Neural progenitor cell (in vitro differentiated cells): ENCODE measurements at regions not wholly inside any gene's neighbourhood (a gene's known extent, or its start where the extent isn't known, plus 50 kb on each side); places are given as distances from the start of the nearest gene placed in this dataset.
A peak's percentile ranks its signal among the peaks of the same experiment; 100 is the strongest.

ENCODE experiments used
- DNase-seq: peaks from one replicate; pipeline ENCODE4 v3.0.0-alpha.2; 2016; ENCODE audit warnings: low spot score
- H2AFZ ChIP-seq: fragments of 200-600 bp; sonication (generic); replicated peaks from 2 replicates; pipeline ENCODE4 v1.6.1; 2016; ENCODE audit warnings: antibody characterized with exemption
- H3F3A ChIP-seq: fragments of 200-600 bp; sonication (generic); 2 replicates; pipeline ENCODE4 v1.6.1; 2016; ENCODE audit warnings: antibody characterized with exemption, low read depth
- H3K27ac ChIP-seq: fragments of 200-600 bp; sonication (generic); 2 replicates; pipeline ENCODE4 v1.5.1; 2016; ENCODE audit warnings: mild to moderate bottlenecking
- H3K27me3 ChIP-seq: fragments of 200-600 bp; sonication (generic); 2 replicates; pipeline ENCODE4 v1.6.1; 2016; ENCODE audit warnings: mild to moderate bottlenecking, moderate library complexity
- H3K36me3 ChIP-seq: fragments of 200-600 bp; sonication (generic); 2 replicates; pipeline ENCODE4 v1.5.1; 2016
- H3K4me1 ChIP-seq: fragments of 200-600 bp; sonication (generic); 2 replicates; pipeline ENCODE4 v1.6.1; 2016; ENCODE audit warnings: mixed run types
- H3K4me2 ChIP-seq: fragments of 200-600 bp; sonication (generic); 2 replicates; pipeline ENCODE4 v1.6.1; 2016
- H3K4me3 ChIP-seq: fragments of 200-600 bp; sonication (generic); 2 replicates; pipeline ENCODE4 v1.5.1; 2016
- H3K79me2 ChIP-seq: fragments of 200-600 bp; sonication (generic); 2 replicates; pipeline ENCODE4 v1.6.1; 2016; ENCODE audit warnings: low read depth
- H3K9ac ChIP-seq: fragments of 200-600 bp; sonication (generic); 2 replicates; pipeline ENCODE4 v1.6.1; 2016
- H3K9me3 ChIP-seq: fragments of 200-600 bp; sonication (generic); 2 replicates; pipeline ENCODE4 v1.5.1; 2016; ENCODE audit warnings: low read depth
- H4K20me1 ChIP-seq: fragments of 200-600 bp; sonication (generic); 2 replicates; pipeline ENCODE4 v1.6.1; 2016; ENCODE audit warnings: low read depth
- H3K27ac Mint-ChIP-seq: 3 replicates; pipeline ENCODE4 v1.8.0; 2021; ENCODE audit warnings: mixed read lengths
- H3K27me3 Mint-ChIP-seq: 2 replicates; pipeline ENCODE4 v1.8.0; 2022; ENCODE audit warnings: low read depth, mild to moderate bottlenecking, inconsistent platforms, moderate library complexity, mixed read lengths; ENCODE audit not compliant: insufficient read depth
- H3K36me3 Mint-ChIP-seq: 3 replicates; pipeline ENCODE4 v1.8.0; 2021; ENCODE audit warnings: mixed read lengths
- H3K4me1 Mint-ChIP-seq: 3 replicates; pipeline ENCODE4 v1.8.0; 2021; ENCODE audit warnings: mixed read lengths
- H3K4me3 Mint-ChIP-seq: 3 replicates; pipeline ENCODE4 v1.8.0; 2021; ENCODE audit warnings: mild to moderate bottlenecking, moderate library complexity, mixed read lengths
- H3K9me3 Mint-ChIP-seq: 3 replicates; pipeline ENCODE4 v1.8.0; 2020; ENCODE audit warnings: mixed read lengths
- CTCF ChIP-seq: fragments of 200-600 bp; sonication (generic); IDR thresholded peaks from 2 replicates; pipeline ENCODE4 v1.5.1; 2017; ENCODE audit warnings: antibody characterized with exemption, mild to moderate bottlenecking
- EZH2 ChIP-seq: fragments of 200-600 bp; sonication (generic); IDR thresholded peaks from 2 replicates; pipeline ENCODE4 v1.6.1; 2017; ENCODE audit warnings: antibody characterized with exemption, mild to moderate bottlenecking, moderate library complexity
- EZH2phosphoT487 ChIP-seq: fragments of 200-600 bp; sonication (generic); IDR thresholded peaks from 2 replicates; pipeline ENCODE4 v1.6.1; 2017; ENCODE audit warnings: antibody characterized with exemption

- peaks cover 69% of the 10 kb centered on the region for H3K4me1 Mint-ChIP-seq
- Histone ChIP-seq H4K20me1 (no peaks in the 10 kb centered on the region), H3F3A (no peaks in the 10 kb centered on the region), H3K27ac (no peak overlapping the region), H3K4me2 (no peak overlapping the region), H3K9me3 (no peaks in the 10 kb centered on the region), H3K4me3 (no peak overlapping the region), H3K9ac (no peak overlapping the region), H3K4me1 (peaks cover 15% of the 10 kb centered on the region), H3K27me3 (no peaks in the 10 kb centered on the region), H3K36me3 (no peaks in the 10 kb centered on the region), H2AFZ (peak overlapping the region; percentile 37), H3K79me2 (no peaks in the 10 kb centered on the region)
- no peak for DNase-seq
- no peaks in the 10 kb centered on the region for H3K36me3 Mint-ChIP-seq
- H3K9me3 Mint-ChIP-seq = peaks cover 3% of the 10 kb centered on the region
- peak overlapping the region; percentile 2 for H3K4me3 Mint-ChIP-seq
- no peak for TF ChIP-seq EZH2
- peaks cover 16% of the 10 kb centered on the region for H3K27me3 Mint-ChIP-seq
- peak overlapping the region; percentile 93 for H3K27ac Mint-ChIP-seq
These were observed 80.2 kb upstream of the APCDD1 start for GRCh38 chr18:10374195-10374594.

- H3K27ac Mint-ChIP-seq = peak overlapping the region; percentile 93
- peak overlapping the region; percentile 47 for H3K4me3 Mint-ChIP-seq
- H3K9ac ChIP-seq = no peak overlapping the region
These were observed 79.7 kb upstream of the APCDD1 start for GRCh38 chr18:10374636-10375293.

GRCh38 chr18:10376731-10377130, 77.7 kb upstream of the APCDD1 start:
- H3K9me3 ChIP-seq = no peaks in the 10 kb centered on the region
- peaks cover 2% of the 10 kb centered on the region for H3K9me3 Mint-ChIP-seq
- TF ChIP-seq EZH2 (no peak), EZH2phosphoT487 (no peak), CTCF (no peak)
- no peaks in the 10 kb centered on the region for H3K36me3 Mint-ChIP-seq
- no peak overlapping the region for H3K27ac ChIP-seq
- H4K20me1 ChIP-seq = no peaks in the 10 kb centered on the region
- no peak overlapping the region for H3K9ac ChIP-seq
- H3K79me2 ChIP-seq = no peaks in the 10 kb centered on the region
- H3K4me2 ChIP-seq = no peak overlapping the region
- no peak for DNase-seq
- no peak overlapping the region for H2AFZ ChIP-seq
- H3K4me3 ChIP-seq = no peak overlapping the region
- no peaks in the 10 kb centered on the region for H3K27me3 ChIP-seq
- peaks cover 3% of the 10 kb centered on the region for H3K4me1 ChIP-seq
- peaks cover 18% of the 10 kb centered on the region for H3K27me3 Mint-ChIP-seq
- no peak overlapping the region for H3K4me3 Mint-ChIP-seq
- no peaks in the 10 kb centered on the region for H3K36me3 ChIP-seq
- H3K27ac Mint-ChIP-seq = no peak overlapping the region
- peaks cover 55% of the 10 kb centered on the region for H3K4me1 Mint-ChIP-seq
- no peaks in the 10 kb centered on the region for H3F3A ChIP-seq

More at GRCh38 chr18:10374636-10375293, 79.7 kb upstream of the APCDD1 start:
- peaks cover 69% of the 10 kb centered on the region for H3K4me1 Mint-ChIP-seq
- TF ChIP-seq CTCF (no peak), EZH2 (no peak), EZH2phosphoT487 (no peak)
- no peaks in the 10 kb centered on the region for H3K36me3 Mint-ChIP-seq
- H3K27me3 ChIP-seq = no peaks in the 10 kb centered on the region
- H3K27ac ChIP-seq = no peak overlapping the region
- peak; percentile 7 for DNase-seq
- H3F3A ChIP-seq = no peaks in the 10 kb centered on the region
- H4K20me1 ChIP-seq = no peaks in the 10 kb centered on the region
- no peaks in the 10 kb centered on the region for H3K36me3 ChIP-seq
- peak overlapping the region; percentile 37 for H2AFZ ChIP-seq
- no peak overlapping the region for H3K4me2 ChIP-seq
- no peaks in the 10 kb centered on the region for H3K9me3 ChIP-seq
- H3K27me3 Mint-ChIP-seq = peaks cover 18% of the 10 kb centered on the region
- peaks cover 10% of the 10 kb centered on the region for H3K4me1 ChIP-seq
- peaks cover 3% of the 10 kb centered on the region for H3K9me3 Mint-ChIP-seq
- no peak overlapping the region for H3K4me3 ChIP-seq
- no peaks in the 10 kb centered on the region for H3K79me2 ChIP-seq

- H3K9me3 Mint-ChIP-seq = peaks cover 2% of the 10 kb centered on the region
- Histone ChIP-seq H3K4me3 (no peak overlapping the region), H3K36me3 (no peaks in the 10 kb centered on the region), H3K4me1 (peaks cover 3% of the 10 kb centered on the region), H2AFZ (no peak overlapping the region), H3F3A (no peaks in the 10 kb centered on the region), H3K9me3 (no peaks in the 10 kb centered on the region), H3K9ac (no peak overlapping the region), H3K27me3 (no peaks in the 10 kb centered on the region), H3K4me2 (no peak overlapping the region), H4K20me1 (no peaks in the 10 kb centered on the region), H3K27ac (no peak overlapping the region), H3K79me2 (no peaks in the 10 kb centered on the region)
- H3K27ac Mint-ChIP-seq = no peak overlapping the region
- no peaks in the 10 kb centered on the region for H3K36me3 Mint-ChIP-seq
- TF ChIP-seq CTCF (no peak), EZH2phosphoT487 (no peak), EZH2 (no peak)
- H3K4me3 Mint-ChIP-seq = no peak overlapping the region
- H3K27me3 Mint-ChIP-seq = peaks cover 18% of the 10 kb centered on the region
- DNase-seq = no peak
- peaks cover 54% of the 10 kb centered on the region for H3K4me1 Mint-ChIP-seq
These were observed 76.5 kb upstream of the APCDD1 start for GRCh38 chr18:10377956-10378355.
